Kidney tubule cell (primary cell): ENCODE measurements at regions not wholly inside any gene's neighbourhood (a gene's known extent, or its start where the extent isn't known, plus 50 kb on each side); places are given as distances from the start of the nearest gene placed in this dataset.

Experiments
- DNase-seq: peaks from one replicate; pipeline ENCODE4 v3.0.0-alpha.2; 2018; ENCODE audit warnings: low spot score

GRCh38 chr6:6918216-6918983, 189.4 kb upstream of the RREB1 start:
- peak; percentile 80 for DNase-seq

GRCh38 chr6:6919173-6919572, 188.6 kb upstream of the RREB1 start:
- no peak for DNase-seq

- no peak for DNase-seq
Observed at GRCh38 chr6:6920114-6920986, 187.4 kb upstream of the RREB1 start.

GRCh38 chr6:6920987-6921313, 186.8 kb upstream of the RREB1 start:
- DNase-seq, result no peak

GRCh38 chr6:6922166-6922565, 185.6 kb upstream of the RREB1 start:
- no peak for DNase-seq

- DNase-seq, result peak; percentile 18
Observed at GRCh38 chr6:6923605-6924004, 184.2 kb upstream of the RREB1 start.

- no peak for DNase-seq
Observed at GRCh38 chr6:6924708-6925107, 183.1 kb upstream of the RREB1 start.

- DNase-seq, result peak; percentile 63
Observed at GRCh38 chr6:6925391-6926164, 182.2 kb upstream of the RREB1 start.

- DNase-seq, result no peak
Observed at GRCh38 chr6:6926856-6927255, 180.9 kb upstream of the RREB1 start.

- DNase-seq, result no peak
Observed at GRCh38 chr6:6927521-6928361, 180.0 kb upstream of the RREB1 start.

GRCh38 chr6:6930223-6930880, 177.4 kb upstream of the RREB1 start:
- DNase-seq, result no peak

GRCh38 chr6:6931071-6932025, 176.4 kb upstream of the RREB1 start:
- no peak for DNase-seq

GRCh38 chr6:6932341-6932740, 175.4 kb upstream of the RREB1 start:
- no peak for DNase-seq

- no peak for DNase-seq
Observed at GRCh38 chr6:6932968-6933367, 174.8 kb upstream of the RREB1 start.

- DNase-seq, result no peak
Observed at GRCh38 chr6:6940031-6941025, 167.4 kb upstream of the RREB1 start.

GRCh38 chr6:6941201-6941600, 166.6 kb upstream of the RREB1 start:
- no peak for DNase-seq

- peak; percentile 20 for DNase-seq
Observed at GRCh38 chr6:6942091-6942490, 165.7 kb upstream of the RREB1 start.

GRCh38 chr6:6942831-6943230, 164.9 kb upstream of the RREB1 start:
- DNase-seq, result peak; percentile 62

- no peak for DNase-seq
Observed at GRCh38 chr6:6943421-6943820, 164.3 kb upstream of the RREB1 start.
